ENCODE measurements at regions not wholly inside any gene's neighbourhood (a gene's known extent, or its start where the extent isn't known, plus 50 kb on each side); places are given as distances from the start of the nearest gene placed in this dataset.

- no peak for DNase-seq
- in situ Hi-C loops (cut with MboI; ENCODE audit: low pct_unique_long_range_greater_than_20kb, low sequenced_read_pairs) = no loop called here
Measured at GRCh38 chr13:108030769-108031168, 184.6 kb downstream of the LIG4 start.

- no peak for DNase-seq
- in situ Hi-C loops (cut with MboI; ENCODE audit: low pct_unique_long_range_greater_than_20kb, low sequenced_read_pairs) = no loop called here
Measured at GRCh38 chr13:108026680-108027410, 188.5 kb downstream of the LIG4 start.

GRCh38 chr13:108020027-108020426 lies 195.3 kb downstream of the LIG4 start:
- in situ Hi-C loops (cut with MboI; ENCODE audit: low pct_unique_long_range_greater_than_20kb, low sequenced_read_pairs) = no loop called here
- DNase-seq = no peak

DNA sequence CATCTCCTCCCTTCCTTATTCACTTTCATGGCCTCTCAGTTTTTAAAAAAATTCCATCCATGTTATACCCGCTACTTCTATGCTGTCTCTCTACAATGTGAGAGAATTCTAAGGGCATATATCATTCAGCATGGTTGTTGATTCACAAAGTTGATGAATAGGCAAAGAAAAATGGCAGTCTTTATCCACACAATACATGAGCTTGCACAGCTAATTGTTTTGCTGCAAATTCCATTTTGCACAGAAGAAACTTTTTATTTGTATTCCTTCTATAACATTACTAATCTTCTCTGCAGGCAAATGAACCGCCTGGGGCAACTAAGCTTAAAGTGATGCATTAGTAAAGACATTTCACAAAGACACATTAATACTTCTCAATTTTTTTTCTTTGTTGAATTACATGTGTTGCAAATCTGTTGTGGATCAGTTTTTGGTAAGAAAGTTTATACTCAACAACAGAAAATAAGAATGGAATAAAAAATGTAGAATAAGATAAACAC lies 196.9 kb downstream of the LIG4 start:
- in situ Hi-C loops (cut with MboI; ENCODE audit: low pct_unique_long_range_greater_than_20kb, low sequenced_read_pairs) = no loop called here

DNA sequence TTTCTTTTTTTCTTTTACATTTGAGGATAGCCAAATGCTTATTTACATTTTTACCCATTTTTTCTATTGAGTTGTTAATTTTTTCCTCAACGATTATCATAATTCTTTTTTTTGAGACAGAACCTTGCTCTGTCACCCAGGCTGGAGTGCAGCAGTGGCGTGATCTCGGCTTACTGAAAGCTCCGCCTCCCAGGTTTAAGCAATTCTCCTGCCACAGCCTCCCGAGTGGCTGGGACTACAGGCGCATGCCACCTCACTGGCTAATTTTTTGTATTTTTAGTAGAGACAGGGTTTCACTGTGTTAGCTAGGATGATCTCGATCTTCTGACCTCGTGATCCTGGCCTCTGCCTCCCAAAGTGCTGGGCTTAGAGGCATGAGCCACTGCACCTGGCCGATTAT lies 208.7 kb downstream of the LIG4 start:
- in situ Hi-C loops (cut with MboI; ENCODE audit: low pct_unique_long_range_greater_than_20kb, low sequenced_read_pairs) = no loop called here
- no peak for DNase-seq

More for the DNA sequence above, 196.9 kb downstream of the LIG4 start:
- no peak for DNase-seq

DNA sequence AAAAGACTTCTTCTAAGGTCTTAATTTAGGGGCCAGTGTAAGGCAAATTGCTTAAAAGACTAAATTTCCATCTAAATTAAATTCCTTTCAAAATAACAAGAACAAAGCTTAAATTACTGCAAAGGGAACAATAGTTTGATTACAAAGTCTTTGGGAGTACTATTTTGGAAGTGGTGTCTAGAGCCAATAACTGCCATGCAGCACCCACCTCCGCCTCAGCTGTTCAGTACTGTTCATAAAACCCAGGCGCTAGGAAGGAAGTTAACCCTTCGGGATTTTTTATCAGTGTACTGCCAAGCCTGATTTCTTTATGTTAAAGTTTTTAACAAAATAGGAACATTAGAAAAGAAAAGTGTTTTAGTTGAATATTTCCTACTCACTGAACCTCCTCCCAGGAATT lies 210.1 kb downstream of the LIG4 start:
- DNase-seq = no peak
- in situ Hi-C loops (cut with MboI; ENCODE audit: low pct_unique_long_range_greater_than_20kb, low sequenced_read_pairs) = no loop called here

DNA sequence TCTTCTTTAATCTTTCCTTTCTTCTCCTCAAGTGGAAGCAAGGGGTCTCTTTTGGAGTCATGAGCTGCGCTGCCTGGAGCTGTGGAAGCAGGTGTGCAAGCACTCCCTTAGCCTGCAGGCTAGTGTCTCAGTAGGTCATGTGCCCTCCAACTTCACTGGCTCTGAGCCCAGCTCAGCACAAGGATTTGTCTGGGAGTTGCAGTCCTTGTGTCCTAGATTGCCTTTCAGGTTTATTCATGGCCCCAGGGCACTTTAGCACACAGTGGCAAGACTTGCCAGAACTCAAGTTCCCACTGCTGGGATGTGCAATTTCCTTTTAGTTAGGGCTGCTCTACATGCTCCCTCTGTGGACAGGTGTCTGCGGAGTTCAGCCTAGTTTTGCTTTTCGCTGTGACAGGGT lies 211.7 kb downstream of the LIG4 start:
- in situ Hi-C loops (cut with MboI; ENCODE audit: low pct_unique_long_range_greater_than_20kb, low sequenced_read_pairs) = no loop called here
- DNase-seq = no peak

DNA sequence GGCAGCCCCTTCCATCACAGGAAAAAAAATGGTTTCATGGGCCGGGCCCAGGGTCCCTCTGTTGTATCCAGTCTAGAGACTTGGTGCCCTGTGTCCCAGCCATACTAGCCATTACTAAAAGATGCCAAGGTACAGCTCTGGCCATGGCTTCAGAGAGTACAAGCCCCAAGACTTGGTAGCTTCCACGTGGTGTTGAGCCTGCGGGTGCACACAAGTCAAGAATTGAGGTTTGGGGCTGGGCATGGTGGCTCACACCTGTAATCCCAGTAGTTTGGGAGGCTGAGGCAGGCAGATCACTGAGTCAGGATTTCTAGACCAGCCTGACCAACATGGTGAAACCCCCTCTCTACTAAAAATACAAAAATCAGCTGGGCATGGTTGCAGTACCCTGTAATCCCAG lies 214.3 kb downstream of the LIG4 start:
- DNase-seq = no peak
- in situ Hi-C loops (cut with MboI; ENCODE audit: low pct_unique_long_range_greater_than_20kb, low sequenced_read_pairs) = no loop called here

DNA sequence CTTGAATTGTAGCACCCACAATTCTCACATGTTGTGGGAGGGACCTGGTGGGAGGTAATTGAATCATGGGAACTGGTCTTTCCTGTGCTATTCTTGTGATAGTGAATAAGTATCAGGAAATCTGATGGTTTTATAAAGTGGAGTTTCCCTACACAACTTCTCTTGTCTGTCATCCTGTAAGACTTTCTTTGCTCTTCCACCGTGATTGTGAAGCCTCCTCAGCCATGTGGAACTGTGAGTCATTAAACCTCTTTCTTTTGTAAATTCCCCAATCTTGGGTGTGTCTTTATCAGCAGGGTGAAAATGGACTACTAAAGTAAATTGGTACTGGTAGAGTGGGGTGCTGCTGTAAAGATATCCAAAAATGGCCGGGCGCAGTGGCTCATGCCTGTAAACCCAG lies 215.6 kb downstream of the LIG4 start:
- no peak for DNase-seq
- in situ Hi-C loops (cut with MboI; ENCODE audit: low pct_unique_long_range_greater_than_20kb, low sequenced_read_pairs) = no loop called here

DNA sequence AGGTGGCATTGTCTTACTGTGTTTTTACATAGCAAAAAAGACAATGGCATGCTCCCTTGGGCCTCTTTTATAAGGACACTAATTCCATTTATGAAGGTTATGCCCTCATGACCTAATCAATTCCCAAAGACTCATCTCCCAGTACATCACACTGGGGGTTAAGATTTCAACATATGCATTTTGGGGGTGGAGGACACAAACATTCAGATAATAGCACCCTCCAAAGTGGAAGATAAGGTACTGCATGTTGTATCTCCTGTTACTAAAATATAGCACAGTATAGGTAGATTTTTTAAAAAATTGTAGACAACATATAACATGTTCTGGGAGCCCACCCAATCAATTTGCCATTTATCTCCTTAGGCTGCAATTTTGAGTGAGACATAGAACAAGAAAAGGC lies 221.2 kb downstream of the LIG4 start:
- DNase-seq = no peak
- in situ Hi-C loops (cut with MboI; ENCODE audit: low pct_unique_long_range_greater_than_20kb, low sequenced_read_pairs) = no loop called here

DNA sequence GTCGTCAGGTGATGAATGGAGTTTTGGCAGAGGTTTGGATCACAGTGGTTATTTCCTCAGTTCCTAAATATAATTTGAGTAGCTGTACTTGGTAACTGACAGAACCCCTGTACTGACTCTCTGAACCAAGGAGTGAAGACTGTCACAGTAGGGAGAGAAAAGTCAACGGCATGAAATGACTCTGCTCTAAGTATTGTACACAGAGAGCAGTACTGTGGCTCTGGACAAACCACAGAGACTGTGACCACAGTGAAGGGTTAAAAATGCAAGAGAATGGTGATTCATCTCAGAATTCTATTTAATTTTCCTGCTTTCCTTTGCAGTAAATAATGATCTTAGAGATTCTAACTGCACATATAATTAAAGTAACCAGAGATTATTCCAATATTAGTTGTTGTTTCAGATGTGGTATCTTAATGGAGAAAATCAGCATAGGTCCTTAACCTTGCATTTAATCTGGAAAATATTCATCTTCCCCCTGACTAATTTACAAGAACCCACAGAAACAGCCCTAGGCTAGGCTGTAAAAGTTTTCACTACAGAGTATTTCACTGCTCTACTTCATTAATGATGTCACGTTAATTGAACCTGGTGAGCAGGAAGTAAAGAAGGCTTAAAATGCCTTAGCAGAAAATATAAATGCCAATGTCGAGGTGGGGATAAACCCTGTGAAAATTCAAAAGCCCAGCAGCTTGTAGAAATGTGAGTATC lies 221.9 kb downstream of the LIG4 start:
- DNase-seq = no peak
- in situ Hi-C loops (cut with MboI; ENCODE audit: low pct_unique_long_range_greater_than_20kb, low sequenced_read_pairs) = no loop called here

DNA sequence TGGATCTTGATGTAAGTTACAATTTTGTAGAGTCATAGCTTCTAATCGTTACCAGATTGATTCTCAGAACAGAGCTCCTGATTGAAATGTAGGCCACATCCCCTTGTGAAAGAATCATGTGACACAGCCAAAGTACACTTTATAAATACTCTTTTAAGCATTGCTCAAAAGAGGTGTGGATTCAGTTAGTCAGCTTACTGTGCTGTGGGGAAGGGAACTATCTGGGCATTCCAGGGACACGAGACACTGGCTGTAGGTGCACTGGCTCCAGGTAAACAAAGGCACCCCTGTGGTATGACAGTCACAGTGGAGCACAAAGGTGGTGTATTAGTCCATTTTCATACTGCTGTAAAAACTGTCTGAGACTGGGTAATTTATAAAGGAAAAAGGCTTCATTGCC lies 222.8 kb downstream of the LIG4 start:
- no peak for DNase-seq
- in situ Hi-C loops (cut with MboI; ENCODE audit: low pct_unique_long_range_greater_than_20kb, low sequenced_read_pairs) = no loop called here

DNA sequence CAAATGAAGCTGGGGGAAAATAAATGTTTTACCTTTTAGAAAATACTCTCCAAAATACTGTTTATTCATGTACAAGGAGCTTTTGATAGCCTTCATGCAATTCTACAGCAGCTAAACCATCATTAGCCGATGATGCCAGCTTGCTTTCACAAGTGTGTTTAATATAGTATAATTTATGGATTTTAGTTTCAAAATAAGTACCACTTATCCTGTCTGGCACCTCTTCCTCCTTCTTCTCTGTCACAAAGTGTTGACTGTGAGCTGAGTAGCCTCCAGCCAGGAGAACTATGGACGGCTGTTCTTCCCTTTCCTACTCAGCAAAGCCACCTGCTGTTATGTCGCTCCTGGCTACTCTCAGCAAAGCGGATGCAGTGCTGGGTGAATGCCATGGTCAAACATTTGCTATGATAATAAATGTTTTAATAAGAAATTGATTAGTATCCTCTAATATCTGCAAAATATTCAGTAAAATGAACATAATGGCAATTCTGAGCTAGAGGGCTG lies 238.2 kb downstream of the LIG4 start:
- DNase-seq = no peak
- in situ Hi-C loops (cut with MboI; ENCODE audit: low pct_unique_long_range_greater_than_20kb, low sequenced_read_pairs) = no loop called here

DNA sequence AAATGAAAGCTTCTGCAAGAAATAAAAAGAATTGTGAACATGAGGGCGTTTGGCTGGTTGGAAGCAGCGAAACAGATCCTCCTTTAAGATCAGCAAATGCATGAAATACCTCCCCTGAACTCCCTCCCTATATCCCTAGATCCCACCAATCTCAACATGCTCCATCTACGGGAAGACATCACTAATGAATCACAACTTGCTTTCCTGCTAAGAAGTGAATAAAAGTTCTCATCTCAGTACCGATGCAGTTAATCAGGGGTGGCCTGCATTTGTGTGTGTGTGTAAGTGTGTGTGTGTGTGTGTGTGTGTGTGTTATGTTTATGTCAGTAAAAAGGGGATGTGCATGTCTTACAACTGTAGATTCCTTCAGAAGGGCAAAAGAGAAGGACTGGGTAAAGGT lies 238.7 kb downstream of the LIG4 start:
- no peak for DNase-seq
- in situ Hi-C loops (cut with MboI; ENCODE audit: low pct_unique_long_range_greater_than_20kb, low sequenced_read_pairs) = no loop called here

DNA sequence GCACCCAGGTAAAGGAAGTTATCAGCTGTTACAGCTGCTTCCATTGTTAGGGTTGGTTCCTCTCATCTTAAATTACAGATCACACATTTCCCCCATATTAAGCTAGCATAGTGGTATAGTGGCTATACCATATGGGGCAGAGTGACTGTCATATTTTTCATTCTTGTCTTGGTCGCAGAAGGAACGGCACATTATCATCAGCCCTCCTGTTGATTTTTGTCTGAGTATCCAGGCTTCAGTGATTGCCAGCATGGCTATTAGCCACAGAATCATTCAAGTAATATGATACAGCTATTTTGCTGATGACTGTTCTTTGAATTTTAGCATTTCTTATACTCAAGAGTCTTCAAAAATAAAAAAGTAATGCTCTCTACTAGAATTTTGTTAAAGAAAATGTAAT lies 240.9 kb downstream of the LIG4 start:
- in situ Hi-C loops (cut with MboI; ENCODE audit: low pct_unique_long_range_greater_than_20kb, low sequenced_read_pairs) = no loop called here
- no peak for DNase-seq

DNA sequence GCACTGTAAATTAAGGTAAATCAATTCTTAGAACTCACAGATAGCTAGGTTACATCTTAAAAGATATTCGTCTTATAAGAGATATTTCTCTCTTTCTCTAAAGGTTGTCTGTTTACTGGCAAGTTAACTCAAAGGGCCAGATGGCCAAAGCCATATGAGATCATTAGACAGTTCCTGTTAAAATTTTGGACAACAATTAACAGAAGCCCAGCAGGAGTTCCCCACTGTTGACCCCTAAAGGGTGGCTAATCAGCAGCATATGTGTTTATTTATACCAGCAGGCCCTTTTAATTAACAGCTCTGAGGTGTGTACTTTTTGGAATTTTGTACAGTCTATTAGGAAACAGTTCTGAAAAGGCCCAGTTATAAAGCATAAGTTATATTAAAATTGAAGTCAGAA lies 245.8 kb downstream of the LIG4 start:
- no peak for DNase-seq
- in situ Hi-C loops (cut with MboI; ENCODE audit: low pct_unique_long_range_greater_than_20kb, low sequenced_read_pairs) = no loop called here

GRCh38 chr13:107968470-107968869 lies 246.9 kb downstream of the LIG4 start:
- in situ Hi-C loops (cut with MboI; ENCODE audit: low pct_unique_long_range_greater_than_20kb, low sequenced_read_pairs) = no loop called here
- DNase-seq = no peak

- DNase-seq = no peak
- in situ Hi-C loops (cut with MboI; ENCODE audit: low pct_unique_long_range_greater_than_20kb, low sequenced_read_pairs) = no loop called here
Measured at GRCh38 chr13:107964395-107964794, 250.9 kb downstream of the LIG4 start.

DNA sequence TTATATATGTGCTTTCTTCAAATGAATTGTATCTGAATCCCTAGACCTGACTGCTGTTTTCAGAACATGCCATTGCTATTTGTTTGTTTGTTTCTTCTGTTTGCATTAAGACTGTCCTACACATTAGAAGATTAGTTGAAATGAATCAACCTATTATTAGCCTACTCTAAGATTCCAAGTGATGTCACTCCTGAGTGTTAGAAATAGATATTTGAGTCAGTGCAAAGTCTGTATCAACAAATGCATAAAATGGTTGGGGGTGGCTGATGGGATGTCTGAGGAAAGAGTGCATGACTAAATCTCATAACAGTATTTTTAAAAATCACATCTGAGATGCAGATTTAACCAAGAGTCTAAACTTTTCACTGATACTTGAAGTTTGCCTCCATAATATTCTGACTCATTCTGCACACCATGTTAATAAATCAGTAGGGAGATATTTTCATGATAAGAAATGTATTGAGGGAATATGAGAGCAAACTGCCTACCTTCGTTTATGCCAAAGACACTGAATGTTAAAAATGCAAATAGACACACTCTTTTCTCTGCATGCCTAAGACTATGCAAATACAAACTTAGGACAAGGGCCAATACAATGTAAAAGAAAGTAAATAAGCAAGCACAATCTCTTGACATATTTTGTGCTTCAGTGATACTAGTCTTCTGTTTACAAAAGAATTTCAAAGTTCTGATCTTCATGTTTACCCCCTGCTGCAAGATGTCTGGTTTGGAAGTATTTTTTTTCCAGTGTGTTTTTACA lies 253.3 kb downstream of the LIG4 start:
- DNase-seq = no peak
- in situ Hi-C loops (cut with MboI; ENCODE audit: low pct_unique_long_range_greater_than_20kb, low sequenced_read_pairs) = no loop called here

- in situ Hi-C loops (cut with MboI; ENCODE audit: low pct_unique_long_range_greater_than_20kb, low sequenced_read_pairs) = no loop called here
- DNase-seq = no peak
Measured at GRCh38 chr13:107960301-107960700, 255.0 kb downstream of the LIG4 start.

All from KBM-7 (cell line).